NCI-H146 treated with DMSO at 0.1 percent for 48 hours (cell line): ENCODE measurements at regions not wholly inside any gene's neighbourhood (a gene's known extent, or its start where the extent isn't known, plus 50 kb on each side); places are given as distances from the start of the nearest gene placed in this dataset.

Experiments used
- DNase-seq: peaks from one replicate; lab custom pipeline; 2025; ENCODE audit not compliant: unreplicated experiment; lab: John Stamatoyannopoulos, UW

DNA sequence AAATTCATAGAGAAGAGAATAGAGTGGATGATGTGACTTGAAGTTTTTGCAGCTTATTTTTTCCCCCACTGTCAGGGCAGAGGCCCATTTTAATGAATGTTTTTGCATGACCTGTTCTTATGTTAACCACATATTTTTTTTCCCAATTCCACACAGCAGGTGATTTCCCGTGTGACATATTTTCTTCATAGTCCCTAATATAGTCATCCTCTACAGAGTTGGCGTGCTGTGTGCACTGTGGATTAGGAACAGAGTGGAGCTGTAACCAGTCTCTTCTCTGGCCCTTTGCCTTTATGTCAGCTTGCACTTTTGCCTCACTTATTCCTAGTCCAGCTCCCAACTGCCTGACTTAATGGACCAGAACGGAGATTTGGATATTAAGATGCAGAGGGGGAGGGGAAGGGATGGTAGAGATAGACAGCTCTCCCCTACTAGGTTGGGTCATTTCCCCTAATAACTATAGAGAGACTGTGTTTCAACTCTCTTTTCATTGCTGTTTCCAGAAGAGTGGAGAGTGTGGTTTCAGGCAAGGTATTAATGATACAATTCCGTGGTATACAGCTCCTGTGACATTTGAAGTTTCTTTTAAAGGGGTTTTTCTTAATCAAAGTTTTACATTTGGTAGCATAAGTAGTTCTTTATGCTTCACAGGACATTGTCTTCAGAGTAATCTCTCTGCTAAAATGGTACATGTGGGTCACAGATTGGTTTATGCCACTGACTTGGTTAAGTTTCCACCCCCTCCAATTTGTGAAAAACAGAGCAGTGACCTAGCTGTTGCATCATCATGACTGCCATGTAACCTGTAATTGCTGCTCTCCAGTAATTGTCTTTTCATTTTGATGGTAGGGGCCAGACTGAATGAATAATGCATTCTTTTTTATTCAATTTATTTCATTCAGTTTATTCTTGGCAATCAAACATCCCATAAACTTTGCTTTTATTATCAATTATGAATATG lies 161.3 kb downstream of the HAUS1 start:
- no peak for DNase-seq

- DNase-seq = no peak
These were observed 162.3 kb downstream of the HAUS1 start for GRCh38 chr18:46266473-46266872.

DNA sequence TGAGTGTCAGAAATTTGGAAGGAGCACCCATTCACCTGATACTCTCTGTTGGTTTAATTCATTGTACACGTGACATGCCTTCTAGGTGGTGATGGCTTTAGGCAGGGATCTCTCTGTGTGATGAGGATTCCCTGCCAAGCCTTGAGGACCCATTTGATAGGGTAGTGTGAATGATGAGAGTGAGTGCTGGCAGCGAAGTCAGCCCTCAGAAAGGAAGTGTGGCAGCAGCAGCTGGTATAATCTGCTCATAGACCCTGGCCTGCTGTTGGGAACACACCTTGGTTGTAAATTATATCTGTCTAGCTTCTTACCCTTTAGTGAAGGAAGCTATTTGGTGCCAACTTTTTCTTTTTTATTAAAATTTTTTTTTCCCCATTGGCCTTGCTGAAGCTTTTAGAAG lies 164.5 kb downstream of the HAUS1 start:
- no peak for DNase-seq

DNA sequence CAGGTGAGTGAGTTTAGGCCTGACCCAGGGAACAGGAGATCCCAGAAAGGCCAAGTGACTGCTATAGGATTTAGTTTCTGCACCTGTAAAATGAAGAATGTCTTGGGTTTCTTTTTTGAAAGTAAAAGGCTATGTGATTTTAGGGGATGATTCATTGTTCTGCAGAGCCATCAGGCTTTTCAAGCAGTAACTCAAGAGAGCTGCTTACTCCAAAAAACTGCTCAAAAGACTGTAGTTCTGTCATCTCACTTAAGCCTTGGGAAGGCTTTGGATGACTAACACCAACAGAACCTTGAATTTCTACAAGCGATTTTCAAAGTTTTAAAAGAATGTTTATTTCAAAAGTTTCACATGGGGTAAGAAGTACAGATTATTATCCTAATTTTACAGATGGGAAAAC lies 165.1 kb downstream of the HAUS1 start:
- DNase-seq = no peak

DNA sequence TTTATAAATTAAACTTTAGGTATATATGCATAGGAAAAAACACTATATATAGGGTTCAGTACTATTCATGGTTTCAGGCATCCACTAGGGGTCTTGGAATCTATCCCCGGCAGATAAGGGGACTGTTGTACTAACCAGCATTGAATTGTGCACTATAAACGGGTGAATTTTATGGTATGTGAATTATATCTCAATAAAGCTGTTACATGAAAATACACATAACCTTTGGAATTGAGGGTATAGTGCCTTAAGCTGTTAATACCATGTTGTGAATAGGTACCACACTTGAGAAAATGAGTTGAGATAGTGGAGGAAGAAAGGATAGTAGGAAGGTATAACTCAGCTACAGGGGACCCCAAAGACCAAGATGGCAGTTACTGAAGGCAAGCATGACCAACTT lies 167.3 kb downstream of the HAUS1 start:
- DNase-seq = no peak

- no peak for DNase-seq
These were observed 169.7 kb downstream of the HAUS1 start for GRCh38 chr18:46273861-46274260.

DNA sequence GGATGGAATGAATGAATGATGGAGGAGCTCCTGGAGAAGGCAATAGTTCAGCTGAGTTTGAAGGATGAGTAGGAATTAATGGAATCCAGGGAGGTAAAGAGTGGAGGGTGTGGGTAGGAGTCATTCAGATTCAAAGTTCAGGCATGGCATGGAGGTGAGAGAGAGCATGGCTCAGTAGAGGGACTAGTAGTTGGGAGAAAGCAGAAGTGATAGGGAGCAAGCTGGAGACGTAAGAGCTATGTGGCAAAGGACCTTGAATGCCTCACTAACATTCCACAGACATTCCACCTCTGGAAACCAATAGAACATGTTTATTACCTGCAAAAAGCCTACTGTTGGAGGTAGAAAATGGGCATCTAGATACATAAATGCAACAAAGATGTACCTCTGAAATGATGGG lies 170.1 kb downstream of the HAUS1 start:
- no peak for DNase-seq

DNA sequence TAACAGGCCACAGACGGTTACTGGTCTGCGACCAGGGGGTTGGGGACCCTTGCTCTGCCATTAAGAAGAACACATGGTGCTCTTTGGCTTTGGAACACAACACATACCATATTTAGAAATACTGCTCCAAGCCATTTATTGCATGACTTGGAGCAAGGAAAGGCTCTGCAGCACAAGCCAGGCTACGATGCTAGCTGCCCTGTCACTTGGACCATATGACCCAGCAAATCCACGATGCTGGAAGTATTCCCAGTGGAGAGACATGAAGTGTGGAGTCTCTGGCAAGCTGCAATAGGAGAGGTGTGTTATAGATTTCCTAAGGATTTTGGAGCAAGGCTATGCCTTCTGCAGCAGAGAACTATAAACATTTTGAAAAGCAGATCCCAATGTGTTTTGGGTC lies 171.2 kb downstream of the HAUS1 start:
- DNase-seq = peak; percentile 15

- DNase-seq = no peak
These were observed 172.6 kb downstream of the HAUS1 start for GRCh38 chr18:46276748-46277147.

- DNase-seq = no peak
These were observed 174.6 kb downstream of the HAUS1 start for GRCh38 chr18:46278481-46279465.

- DNase-seq = no peak
These were observed 175.5 kb downstream of the HAUS1 start for GRCh38 chr18:46279673-46280072.

DNA sequence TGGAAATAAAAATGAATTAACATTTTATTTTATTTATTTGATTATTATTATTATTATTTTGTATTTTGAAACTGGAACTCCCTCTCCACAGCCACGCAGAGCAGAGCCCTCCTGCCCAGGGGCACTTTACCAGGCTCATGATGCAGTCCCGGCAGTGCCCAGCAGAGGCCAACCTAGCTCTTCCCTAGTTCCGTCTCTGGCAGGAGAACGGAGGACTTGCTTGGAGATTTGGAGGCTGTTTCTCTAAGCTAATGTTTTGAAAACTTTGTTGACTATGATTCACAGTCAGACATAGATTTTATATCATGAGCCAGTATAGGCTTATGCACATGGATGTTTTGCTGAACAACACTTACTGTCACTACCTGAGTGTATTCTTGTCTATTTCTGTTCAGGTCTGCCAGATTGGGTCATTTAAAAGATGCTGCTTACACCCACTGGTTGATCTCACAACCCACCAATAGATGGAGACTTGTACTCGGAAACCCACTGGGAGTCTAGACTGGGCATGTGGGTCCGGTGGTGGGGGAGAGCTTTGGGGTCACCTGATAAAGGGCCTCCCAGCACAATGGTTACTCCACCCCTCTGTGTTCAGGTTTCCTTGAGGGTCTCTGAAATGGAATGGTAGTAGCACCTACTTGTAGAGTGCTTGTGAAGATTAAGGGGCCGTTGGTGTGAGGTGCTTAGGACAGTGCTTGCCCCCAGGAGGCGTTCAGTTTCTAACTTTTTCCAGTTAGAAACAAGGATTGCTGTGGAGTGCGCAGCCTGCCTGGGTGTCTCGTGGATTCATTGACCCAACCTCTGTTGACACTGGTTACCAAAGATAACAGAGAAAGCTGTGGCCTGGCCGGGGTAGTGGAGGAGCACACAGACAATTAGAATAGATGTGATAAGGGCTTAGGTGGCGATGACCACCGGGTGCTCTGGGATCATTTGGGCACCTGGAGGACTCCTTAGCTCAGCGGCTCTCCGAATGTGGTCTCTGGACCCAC lies 177.3 kb downstream of the HAUS1 start:
- peak; percentile 70 for DNase-seq

DNA sequence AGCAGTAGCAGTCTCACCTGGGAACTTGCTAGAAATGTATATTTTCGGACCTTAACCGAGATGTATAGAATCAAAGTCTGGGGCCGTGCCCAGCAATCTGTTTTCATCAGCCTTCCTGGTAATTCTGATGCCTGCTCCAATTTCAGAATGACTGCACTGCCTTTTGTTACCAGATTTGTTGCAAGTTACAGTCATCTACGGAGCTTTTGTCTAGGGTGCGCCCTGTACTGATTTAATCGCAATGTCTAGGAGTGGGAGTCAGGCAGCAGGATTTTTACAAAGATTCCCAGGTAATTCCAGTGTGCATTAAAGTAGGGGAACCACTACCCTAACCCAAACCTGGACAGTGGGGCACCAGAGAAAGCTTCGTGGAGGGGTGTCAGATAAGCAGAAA lies 178.0 kb downstream of the HAUS1 start:
- no peak for DNase-seq

DNA sequence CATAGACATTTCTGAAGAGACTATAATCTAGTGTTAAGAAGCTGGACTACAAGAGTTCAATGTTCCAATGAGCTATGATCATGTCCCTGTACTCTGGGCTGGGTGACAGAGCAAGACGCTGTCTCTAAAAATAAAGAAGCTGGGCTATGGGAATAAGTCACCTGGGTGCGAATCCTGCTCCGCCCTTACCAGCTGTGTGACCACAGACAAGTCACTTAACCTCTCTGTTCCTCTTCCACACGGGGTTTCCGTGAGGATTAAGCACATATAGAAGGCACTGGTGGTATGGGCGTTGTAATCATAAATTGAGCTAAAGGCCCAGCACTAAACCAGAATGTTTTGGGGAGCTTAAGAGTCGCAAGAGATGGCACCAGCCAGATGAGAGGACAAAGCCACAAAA lies 178.5 kb downstream of the HAUS1 start:
- DNase-seq = no peak

DNA sequence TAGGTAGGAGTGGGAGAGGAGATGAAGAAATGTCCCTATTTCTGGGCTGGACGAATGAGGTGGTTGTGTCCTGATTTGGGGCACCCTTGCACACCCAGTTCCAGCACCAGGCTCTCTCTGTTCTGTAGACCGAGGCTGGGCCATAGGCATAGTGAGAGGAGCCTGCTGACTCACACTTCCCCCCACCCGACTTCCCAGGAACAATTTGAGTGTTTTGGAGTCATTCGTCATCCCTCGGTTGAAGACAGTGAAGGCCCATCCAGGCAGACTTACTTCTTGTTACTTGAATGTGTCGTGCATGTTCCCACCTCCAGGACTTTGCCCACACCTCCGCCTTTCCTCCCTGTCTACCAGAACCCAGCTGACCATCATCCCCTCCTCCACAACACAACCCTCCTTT lies 179.1 kb downstream of the HAUS1 start:
- no peak for DNase-seq

DNA sequence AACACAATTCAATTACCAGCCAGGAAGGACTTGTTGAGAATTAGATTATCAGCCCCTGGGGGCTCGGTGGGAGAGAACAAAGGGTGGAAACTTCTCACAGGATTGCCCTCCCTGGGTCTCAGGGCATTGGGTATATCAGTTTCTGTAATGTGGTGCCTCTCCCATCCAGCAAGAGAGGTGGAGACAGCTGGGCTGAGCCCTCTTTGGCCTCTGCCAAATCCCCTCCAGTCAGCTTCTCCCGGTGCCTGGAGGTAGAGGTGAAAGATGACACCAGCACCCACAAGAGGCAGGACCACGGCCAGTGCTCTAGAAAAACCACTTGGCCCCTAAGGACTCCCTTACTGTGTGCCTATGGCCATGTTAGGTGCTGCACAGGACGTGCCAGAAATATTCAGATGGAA lies 179.7 kb downstream of the HAUS1 start:
- DNase-seq = peak; percentile 20

DNA sequence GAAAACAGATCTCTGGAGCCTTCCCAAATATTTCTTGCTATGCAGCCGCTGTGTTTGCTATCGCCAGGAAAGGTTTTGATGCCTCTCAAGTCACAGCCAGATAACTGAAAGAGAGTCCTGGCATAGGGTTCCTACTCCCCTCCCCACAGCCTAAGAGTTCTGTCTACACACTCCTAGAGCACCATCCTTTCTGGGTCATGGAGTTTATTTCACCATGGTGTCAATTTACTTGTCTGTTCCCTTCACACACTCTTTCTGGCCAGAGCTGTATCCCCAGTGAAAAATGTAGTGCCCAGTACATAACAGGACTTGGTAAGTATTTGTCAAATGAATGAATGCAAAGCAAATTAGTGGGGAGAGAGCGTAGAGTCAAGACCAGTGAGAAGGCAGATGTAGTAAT lies 185.3 kb downstream of the HAUS1 start:
- DNase-seq = no peak

- no peak for DNase-seq
These were observed 185.7 kb downstream of the HAUS1 start for GRCh38 chr18:46289931-46290330.

GRCh38 chr18:46290440-46291020 lies 186.3 kb downstream of the HAUS1 start:
- no peak for DNase-seq

DNA sequence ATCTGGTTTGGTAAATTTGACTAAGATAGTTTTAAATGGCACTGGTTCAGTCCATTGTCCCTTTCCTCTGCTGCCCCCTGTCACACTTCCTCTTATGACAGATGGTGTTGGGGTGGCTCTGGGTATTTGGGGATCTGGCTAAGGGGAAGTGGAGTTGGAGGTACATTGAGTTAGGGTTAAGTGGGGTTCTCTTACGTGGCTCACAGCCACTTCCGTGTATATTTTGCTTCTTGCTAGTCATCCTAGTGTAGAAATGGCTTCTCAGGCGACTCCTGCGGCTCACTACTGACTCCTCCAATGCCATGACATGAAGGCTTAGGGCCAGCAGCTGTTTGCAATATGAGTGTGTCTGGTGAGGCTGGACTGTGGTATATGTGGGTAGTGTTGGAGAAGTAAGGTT lies 187.0 kb downstream of the HAUS1 start:
- no peak for DNase-seq
